ENCODE measurements at regions not wholly inside any gene's neighbourhood (a gene's known extent, or its start where the extent isn't known, plus 50 kb on each side); places are given as distances from the start of the nearest gene placed in this dataset.

GRCh38 chr12:59839514-59839913 is 243.7 kb downstream of the SLC16A7 start:
- no peak for DNase-seq

GRCh38 chr12:59843260-59843843 is 247.5 kb downstream of the SLC16A7 start:
- no peak for DNase-seq

- no peak for DNase-seq
Observed at GRCh38 chr12:59844750-59845149, 248.9 kb downstream of the SLC16A7 start.

- no peak for DNase-seq
Observed at GRCh38 chr12:59845293-59845692, 249.5 kb downstream of the SLC16A7 start.

- DNase-seq = no peak
Observed at GRCh38 chr12:59847127-59847526, 251.3 kb downstream of the SLC16A7 start.

GRCh38 chr12:59850268-59850667 is 254.4 kb downstream of the SLC16A7 start:
- DNase-seq = no peak

GRCh38 chr12:59858508-59859170 is 262.8 kb downstream of the SLC16A7 start:
- DNase-seq = no peak

- no peak for DNase-seq
Observed at GRCh38 chr12:59859171-59859510, 263.3 kb downstream of the SLC16A7 start.

GRCh38 chr12:59861635-59862034 is 265.8 kb downstream of the SLC16A7 start:
- DNase-seq = no peak

- DNase-seq = no peak
Observed at GRCh38 chr12:59867055-59867454, 271.2 kb downstream of the SLC16A7 start.

GRCh38 chr12:59867689-59868088 is 271.9 kb downstream of the SLC16A7 start:
- DNase-seq = no peak

- no peak for DNase-seq
Observed at GRCh38 chr12:59871779-59872178, 275.9 kb downstream of the SLC16A7 start.

- no peak for DNase-seq
Observed at GRCh38 chr12:59873136-59873535, 277.3 kb downstream of the SLC16A7 start.

GRCh38 chr12:59874781-59875180 is 279.0 kb downstream of the SLC16A7 start:
- no peak for DNase-seq

GRCh38 chr12:59886131-59886733 is 290.4 kb downstream of the SLC16A7 start:
- no peak for DNase-seq

- no peak for DNase-seq
Observed at GRCh38 chr12:59887178-59887577, 291.3 kb downstream of the SLC16A7 start.

GRCh38 chr12:59890896-59891579 is 295.2 kb downstream of the SLC16A7 start:
- no peak for DNase-seq

GRCh38 chr12:59895166-59895775 is 299.4 kb downstream of the SLC16A7 start:
- DNase-seq = no peak

- DNase-seq = no peak
Observed at GRCh38 chr12:59904874-59905521, 309.2 kb downstream of the SLC16A7 start.

GRCh38 chr12:59911516-59911915 is 315.7 kb downstream of the SLC16A7 start:
- DNase-seq = no peak

GRCh38 chr12:59916988-59917387 is 321.2 kb downstream of the SLC16A7 start:
- no peak for DNase-seq

- no peak for DNase-seq
Observed at GRCh38 chr12:59927032-59927431, 331.2 kb downstream of the SLC16A7 start.

GRCh38 chr12:59928416-59928815 is 332.6 kb downstream of the SLC16A7 start:
- no peak for DNase-seq
